ENCODE measurements at regions not wholly inside any gene's neighbourhood (a gene's known extent, or its start where the extent isn't known, plus 50 kb on each side); places are given as distances from the start of the nearest gene placed in this dataset.

- no peak overlapping the region for H4K8ac ChIP-seq (replicated peaks; ENCODE audit: insufficient read length, low read depth, low read length)
- no peaks in the 10 kb centered on the region for H4K20me1 ChIP-seq (ENCODE audit: control insufficient read depth, insufficient read depth, insufficient read length)
- no peak overlapping the region for H3K56ac ChIP-seq (ENCODE audit: insufficient read length, low read depth, low read length)
- no peaks in the 10 kb centered on the region for H3K79me2 ChIP-seq (ENCODE audit: insufficient read depth, low read length)
- no peak overlapping the region for H3K27ac ChIP-seq (ENCODE audit: insufficient read length, low read depth, low read length)
- peaks cover 5% of the 10 kb centered on the region for H3K9me3 ChIP-seq (ENCODE audit: control insufficient read depth, low read depth, low read length)
- peaks cover 32 to 44% of the 10 kb centered on the region in 2 experiments for H3K4me1 Mint-ChIP-seq
- no peak overlapping the region for H2AK5ac ChIP-seq (ENCODE audit: insufficient read length, low read length)
- peaks cover 3 to 7% (median 4%) of the 10 kb centered on the region in 3 experiments; a peak in 6 of 7 replicates for H3K36me3 Mint-ChIP-seq (ENCODE audit: insufficient read depth in 1 of 3, low read depth in 3 of 3)
- H3K9ac ChIP-seq (ENCODE audit: extremely low read depth, insufficient read length, low read length), result no peak overlapping the region
- no peak for DNase-seq
- no peak overlapping the region for H4K5ac ChIP-seq (ENCODE audit: insufficient read length, low read depth, low read length)
- no peak overlapping the region for H2BK20ac ChIP-seq (ENCODE audit: low read depth, low read length, poor library complexity, severe bottlenecking)
- no peak overlapping the region for H3K4me2 ChIP-seq (ENCODE audit: insufficient read depth, insufficient read length, low read length)
- TF ChIP-seq CTCF (conservative IDR thresholded peaks at IDR 0.05), result no peak
- H3K4me3 Mint-ChIP-seq, result no peak overlapping the region
- WGBS (ENCODE audit: extremely low coverage, insufficient read length, low lambda C conversion rate), result no CpG with 5 or more reads among the region's 5 CpGs
- peaks cover 4% of the 10 kb centered on the region for H3K4me1 ChIP-seq (ENCODE audit: insufficient read depth, low read length)
- H3K18ac ChIP-seq (ENCODE audit: insufficient read length, low read depth, low read length), result no peak overlapping the region
- peaks cover 5 to 9% of the 10 kb centered on the region in 2 experiments; a peak in 3 of 5 replicates for H3K9me3 Mint-ChIP-seq
- no peak overlapping the region for H2BK12ac ChIP-seq (ENCODE audit: insufficient read length, low read depth, low read length)
- no peak overlapping the region for H2BK120ac ChIP-seq (ENCODE audit: low read depth, low read length, poor library complexity, severe bottlenecking)
- no peak overlapping the region for H3T11ph ChIP-seq (ENCODE audit: low read length)
- no peak overlapping the region for H3K23ac ChIP-seq (ENCODE audit: insufficient read length, low read depth, low read length)
- H3K4ac ChIP-seq (ENCODE audit: low read depth, low read length), result no peak overlapping the region
- no peaks in the 10 kb centered on the region for H3K27me3 ChIP-seq (ENCODE audit: insufficient read depth, low read length)
- H3K27ac Mint-ChIP-seq, result no peak overlapping the region
- H2BK5ac ChIP-seq (ENCODE audit: insufficient read length, low read length), result no peak overlapping the region
- H3K79me1 ChIP-seq (ENCODE audit: insufficient read depth, low read depth, low read length, poor library complexity, severe bottlenecking), result no peaks in the 10 kb centered on the region
- no peaks in the 10 kb centered on the region for H3K27me3 Mint-ChIP-seq (ENCODE audit: low read depth)
- H2AFZ ChIP-seq (ENCODE audit: low read length), result no peak overlapping the region
- H3K23me2 ChIP-seq (ENCODE audit: insufficient read length, low read depth, low read length, poor library complexity, severe bottlenecking), result no peaks in the 10 kb centered on the region
- H4K91ac ChIP-seq (ENCODE audit: insufficient read length, low read depth, low read length), result no peak overlapping the region
- no peak overlapping the region for H3K14ac ChIP-seq (ENCODE audit: insufficient read depth, low read length)
- H2BK15ac ChIP-seq (ENCODE audit: low read depth, low read length), result no peak overlapping the region
Measured at GRCh38 chr5:173693670-173694069, 77.2 kb upstream of the BOD1 start.

All from H9 (cell line).